HepG2 (cell line): ENCODE measurements at regions not wholly inside any gene's neighbourhood (a gene's known extent, or its start where the extent isn't known, plus 50 kb on each side); places are given as distances from the start of the nearest gene placed in this dataset.

Experiments used
- BCL6 ChIP-seq: IDR thresholded peaks from 2 replicates; pipeline ENCODE4 v1.6.1; 2016; ENCODE audit warnings: missing genetic modification reagents, missing compliant biosample characterization
- ELF3 ChIP-seq: IDR thresholded peaks from 2 replicates; pipeline ENCODE4 v1.6.1; 2016; ENCODE audit warnings: missing genetic modification reagents, missing compliant biosample characterization
- HHEX ChIP-seq: IDR thresholded peaks from 2 replicates; pipeline ENCODE4 v1.6.1; 2016; ENCODE audit warnings: control low read depth
- HMGXB3 ChIP-seq: sonication (generic); formaldehyde crosslinking; IDR thresholded peaks from 2 replicates; pipeline ENCODE4 v1.4.0; 2020; ENCODE audit warnings: missing genetic modification reagents, borderline replicate concordance
- HNF4A ChIP-seq: sonication (generic); formaldehyde crosslinking; IDR thresholded peaks from 2 replicates; pipeline ENCODE4 v1.4.0; 2020; ENCODE audit warnings: missing genetic modification reagents
- MED1 ChIP-seq: sonication (generic); formaldehyde crosslinking; IDR thresholded peaks from 2 replicates; pipeline ENCODE4 v1.4.0; 2020; ENCODE audit warnings: missing genetic modification reagents
- POLR2AphosphoS5 ChIP-seq: IDR thresholded peaks from 2 replicates; pipeline ENCODE4 v1.6.1; 2012; ENCODE audit warnings: low read depth, low read length
- RXRB ChIP-seq: IDR thresholded peaks from 2 replicates; pipeline ENCODE4 v1.6.1; 2016; ENCODE audit warnings: borderline replicate concordance, missing genetic modification reagents, missing compliant biosample characterization
- SALL1 ChIP-seq: sonication (generic); formaldehyde crosslinking; IDR thresholded peaks from 2 replicates; pipeline ENCODE4 v1.8.0; 2022; ENCODE audit warnings: mild to moderate bottlenecking, missing genetic modification reagents
- SETDB1 ChIP-seq: sonication (generic); formaldehyde crosslinking; IDR thresholded peaks from 2 replicates; pipeline ENCODE4 v1.5.1; 2020; ENCODE audit warnings: missing genetic modification reagents, mild to moderate bottlenecking, borderline replicate concordance
- SMAD1 ChIP-seq: sonication (generic); formaldehyde crosslinking; IDR thresholded peaks from 2 replicates; pipeline ENCODE4 v1.4.0; 2020; ENCODE audit warnings: missing genetic modification reagents, low read depth, mild to moderate bottlenecking, borderline replicate concordance
- SMC3 ChIP-seq: IDR thresholded peaks from 2 replicates; pipeline ENCODE4 v1.6.1; 2011; ENCODE audit warnings: low read length, improper control_type of control experiment
- SOX13 ChIP-seq, 3 experiments: fragments of 450-650 bp in 1 of 3; sonication (generic) in 1 of 3; formaldehyde crosslinking in 1 of 3; IDR thresholded peaks in 2 of 3; conservative IDR thresholded peaks in 1 of 3; 2 replicates each; pipeline versions ENCODE4 v1.5.0 to v1.6.1; 2016 to 2020; ENCODE audit warnings: antibody characterized with exemption in 1 of 3, mild to moderate bottlenecking in 1 of 3, missing compliant biosample characterization in 1 of 3, missing genetic modification reagents in 1 of 3, moderate library complexity in 1 of 3
- TBX2 ChIP-seq: sonication (generic); formaldehyde crosslinking; IDR thresholded peaks from 2 replicates; pipeline ENCODE4 v1.5.0; 2020; ENCODE audit warnings: missing genetic modification reagents, mild to moderate bottlenecking, borderline replicate concordance
- TERF1 ChIP-seq: sonication (generic); formaldehyde crosslinking; IDR thresholded peaks from 2 replicates; pipeline ENCODE4 v1.8.0; 2022; ENCODE audit warnings: mild to moderate bottlenecking, missing genetic modification reagents, moderate library complexity
- YY1 ChIP-seq: IDR thresholded peaks from 2 replicates; pipeline ENCODE4 v1.6.1; 2011; ENCODE audit warnings: low read length, low read depth, moderate library complexity, mild to moderate bottlenecking; ENCODE audit not compliant: insufficient read depth, insufficient replicate concordance
- ZIK1 ChIP-seq: sonication (generic); formaldehyde crosslinking; IDR thresholded peaks from 2 replicates; pipeline ENCODE4 v1.5.0; 2020; ENCODE audit warnings: mild to moderate bottlenecking, low read depth, missing genetic modification reagents, borderline replicate concordance
- ZNF18 ChIP-seq: sonication (generic); formaldehyde crosslinking; IDR thresholded peaks from 2 replicates; pipeline ENCODE4 v1.8.0; 2022; ENCODE audit warnings: mild to moderate bottlenecking, missing genetic modification reagents; ENCODE audit not compliant: insufficient replicate concordance
- ZNF460 ChIP-seq: sonication (generic); formaldehyde crosslinking; IDR thresholded peaks from 2 replicates; pipeline ENCODE4 v1.5.1; 2020; ENCODE audit warnings: missing genetic modification reagents, mild to moderate bottlenecking, borderline replicate concordance
- ZNF567 ChIP-seq: sonication (generic); formaldehyde crosslinking; IDR thresholded peaks from 2 replicates; pipeline ENCODE4 v1.8.1; 2023; ENCODE audit warnings: mild to moderate bottlenecking, missing genetic modification reagents, borderline replicate concordance
- ZNF644 ChIP-seq: IDR thresholded peaks from 2 replicates; pipeline ENCODE4 v1.6.1; 2016; ENCODE audit warnings: low read depth
- ZNF788 ChIP-seq: sonication (generic); formaldehyde crosslinking; IDR thresholded peaks from 2 replicates; pipeline ENCODE4 v1.5.0; 2020; ENCODE audit warnings: mild to moderate bottlenecking, missing genetic modification reagents, borderline replicate concordance
- ZNF841 ChIP-seq: sonication (generic); formaldehyde crosslinking; IDR thresholded peaks from 2 replicates; pipeline ENCODE4 v1.8.1; 2023; ENCODE audit warnings: missing genetic modification reagents, borderline replicate concordance
- ZNF883 ChIP-seq: sonication (generic); formaldehyde crosslinking; IDR thresholded peaks from 2 replicates; pipeline ENCODE4 v1.5.1; 2020; ENCODE audit warnings: mild to moderate bottlenecking, missing genetic modification reagents; ENCODE audit errors: not compliant biosample characterization

DNA sequence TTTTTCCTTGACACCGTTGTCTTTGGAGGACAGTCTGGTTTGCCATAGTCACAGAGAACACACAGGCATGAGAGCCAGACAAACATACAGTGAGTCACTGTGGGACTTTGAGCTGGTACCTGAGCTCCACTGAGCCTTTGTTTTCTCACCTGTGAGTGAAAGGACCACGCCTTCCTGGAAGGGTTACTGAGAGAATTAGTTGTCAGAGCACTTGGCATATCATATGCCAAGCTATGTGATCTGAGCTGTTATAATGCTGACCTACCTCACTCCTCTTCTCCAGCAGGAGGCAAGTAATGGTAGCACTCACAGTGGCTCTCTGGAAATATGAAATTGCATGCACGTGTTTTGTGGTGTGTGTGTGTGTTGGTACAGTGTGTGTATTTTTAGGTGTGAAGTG, 59.7 kb downstream of the CXCL12 start (continued):
- TF ChIP-seq TERF1 (CRISPR knock-in tag), result no peak
- peak; percentile 48 for TF ChIP-seq SALL1 (CRISPR knock-in tag)
- TF ChIP-seq HHEX (CRISPR knock-in tag), result no peak
- peak; percentile 41; the same call in 1 of the 2 replicates for TF ChIP-seq RXRB (CRISPR knock-in tag)
- no peak for TF ChIP-seq SOX13 (IDR thresholded peaks at IDR 0.05)
- peak in 1 of 2 experiments; percentile 73; a peak in 2 of 4 replicates for TF ChIP-seq SOX13 (CRISPR knock-in tag; conservative IDR thresholded peaks at IDR 0.05 in 1 of 2, IDR thresholded peaks at IDR 0.05 in 1 of 2)
- TF ChIP-seq SETDB1 (CRISPR knock-in tag), result no peak
- TF ChIP-seq ZIK1 (CRISPR knock-in tag), result no peak
- TF ChIP-seq HNF4A (CRISPR knock-in tag), result peak; percentile 75
- 0 out of 2 replicates have a peak, but pooled peaks have one; percentile 1 for TF ChIP-seq SMC3
- 0 out of 2 replicates have a peak, but pooled peaks have one; percentile 36 for TF ChIP-seq ZNF788 (CRISPR knock-in tag)
- TF ChIP-seq ELF3 (CRISPR knock-in tag), result peak; percentile 68; the same call in 1 of the 2 replicates
- TF ChIP-seq HMGXB3 (CRISPR knock-in tag), result no peak
- TF ChIP-seq SMAD1 (CRISPR knock-in tag), result no peak
- no peak for TF ChIP-seq ZNF18 (CRISPR knock-in tag)
- TF ChIP-seq ZNF841 (CRISPR knock-in tag), result no peak
- peak; percentile 63; the same call in 1 of the 2 replicates for TF ChIP-seq ZNF644
- TF ChIP-seq TBX2 (CRISPR knock-in tag), result peak; percentile 76
- no peak for TF ChIP-seq ZNF883
- TF ChIP-seq POLR2AphosphoS5, result no peak
- no peak for TF ChIP-seq ZNF460 (CRISPR knock-in tag)
- peak; percentile 55 for TF ChIP-seq MED1
- peak; percentile 61; the same call in 1 of the 2 replicates for TF ChIP-seq ZNF567 (CRISPR knock-in tag)
- peak; percentile 34; the same call in 1 of the 2 replicates for TF ChIP-seq BCL6 (CRISPR knock-in tag)
- TF ChIP-seq YY1, result no peak
